Type B pancreatic cell (in vitro differentiated cells): ENCODE measurements at regions not wholly inside any gene's neighbourhood (a gene's known extent, or its start where the extent isn't known, plus 50 kb on each side); places are given as distances from the start of the nearest gene placed in this dataset.

Source experiments
- DNase-seq: peaks from one replicate; pipeline ENCODE4 v3.0.0; 2021; ENCODE audit warnings: mixed read lengths; ENCODE audit not compliant: unreplicated experiment; ENCODE audit errors: extremely low spot score
- H3K27ac Mint-ChIP-seq: 2 replicates; pipeline ENCODE4 v1.8.0; 2021; ENCODE audit warnings: mild to moderate bottlenecking, mixed read lengths
- H3K27me3 Mint-ChIP-seq: 2 replicates; pipeline ENCODE4 v1.8.0; 2021; ENCODE audit warnings: mixed read lengths
- H3K36me3 Mint-ChIP-seq: 2 replicates; pipeline ENCODE4 v1.8.0; 2021; ENCODE audit warnings: mixed read lengths
- H3K4me1 Mint-ChIP-seq: one replicate; pipeline ENCODE4 v1.8.0; 2021; ENCODE audit warnings: mixed read lengths; ENCODE audit not compliant: unreplicated experiment
- H3K4me3 Mint-ChIP-seq: 2 replicates; pipeline ENCODE4 v1.8.0; 2021; ENCODE audit warnings: mild to moderate bottlenecking, mixed read lengths
- H3K9me3 Mint-ChIP-seq: 2 replicates; pipeline ENCODE4 v1.8.0; 2021; ENCODE audit warnings: mixed read lengths
- CTCF ChIP-seq: fragments of 200-600 bp; sonication (generic); conservative IDR thresholded peaks from 2 replicates; pipeline ENCODE4 v1.5.0; 2021; ENCODE audit warnings: antibody characterized with exemption, mild to moderate bottlenecking

GRCh38 chr11:23252426-23252825 lies 392.2 kb upstream of the CCDC179 start:
- DNase-seq, result no peak
- H3K27me3 Mint-ChIP-seq, result no peaks in the 10 kb centered on the region

DNA sequence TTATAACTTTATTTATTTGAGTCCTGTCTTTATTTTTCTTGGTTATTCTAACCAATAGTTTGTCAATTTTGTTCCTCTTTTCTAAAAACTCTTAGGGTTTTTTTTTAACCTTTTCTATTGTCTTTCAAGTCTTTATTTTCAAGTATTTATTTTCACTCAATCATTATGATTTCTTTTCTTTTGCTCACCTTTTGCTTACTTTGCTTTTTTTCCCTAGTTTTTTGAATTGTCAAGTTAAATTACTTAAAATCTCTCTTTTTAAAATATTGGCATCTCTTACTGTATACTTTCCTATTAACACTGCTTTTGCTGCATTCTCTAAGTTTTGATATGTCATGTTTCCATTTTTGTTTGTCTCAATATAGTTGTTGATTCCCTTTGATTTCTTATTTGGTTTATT lies 396.8 kb upstream of the CCDC179 start:
- Mint-ChIP-seq H3K9me3 (peaks cover 4% of the 10 kb centered on the region), H3K4me1 (no peaks in the 10 kb centered on the region), H3K36me3 (no peaks in the 10 kb centered on the region), H3K27ac (no peak overlapping the region), H3K4me3 (no peak overlapping the region), H3K27me3 (no peaks in the 10 kb centered on the region)
- TF ChIP-seq CTCF, result no peak
- no peak for DNase-seq

More at GRCh38 chr11:23252426-23252825, 392.2 kb upstream of the CCDC179 start:
- Mint-ChIP-seq H3K9me3 (peaks cover 4% of the 10 kb centered on the region), H3K36me3 (no peaks in the 10 kb centered on the region), H3K4me1 (no peaks in the 10 kb centered on the region), H3K27ac (no peak overlapping the region), H3K4me3 (no peak overlapping the region)
- no peak for TF ChIP-seq CTCF

- DNase-seq, result no peak
- H3K27me3 Mint-ChIP-seq, result no peaks in the 10 kb centered on the region
- peaks cover 4% of the 10 kb centered on the region for H3K9me3 Mint-ChIP-seq
- no peak for TF ChIP-seq CTCF
- no peaks in the 10 kb centered on the region for H3K4me1 Mint-ChIP-seq
- H3K4me3 Mint-ChIP-seq, result no peak overlapping the region
- H3K36me3 Mint-ChIP-seq, result no peaks in the 10 kb centered on the region
- H3K27ac Mint-ChIP-seq, result no peak overlapping the region
These were observed 397.3 kb upstream of the CCDC179 start for GRCh38 chr11:23257556-23257955.

GRCh38 chr11:23263466-23263865 lies 403.2 kb upstream of the CCDC179 start:
- Mint-ChIP-seq H3K4me3 (no peak overlapping the region), H3K27ac (no peak overlapping the region), H3K4me1 (no peaks in the 10 kb centered on the region), H3K36me3 (no peaks in the 10 kb centered on the region), H3K27me3 (no peaks in the 10 kb centered on the region), H3K9me3 (no peaks in the 10 kb centered on the region)
- no peak for DNase-seq
- TF ChIP-seq CTCF, result no peak

DNA sequence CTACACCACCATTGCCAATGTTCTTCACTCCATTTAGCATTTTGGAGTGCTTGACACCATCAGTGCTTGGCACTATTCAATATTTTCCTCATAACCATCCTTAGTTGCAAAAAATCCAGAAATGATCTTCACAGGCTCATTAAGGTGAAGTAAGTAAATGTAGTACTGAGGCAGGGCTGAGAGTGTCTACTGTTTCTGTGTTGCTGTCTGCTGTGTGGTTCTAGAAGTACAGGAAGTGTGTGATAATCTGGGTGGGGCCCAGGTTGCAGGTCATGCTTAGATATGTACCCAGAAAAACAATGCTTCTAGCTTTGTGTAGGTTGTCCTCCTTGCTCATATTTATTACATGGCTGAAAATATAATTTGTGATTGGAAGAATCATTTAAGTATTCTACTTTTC lies 411.8 kb upstream of the CCDC179 start:
- no peaks in the 10 kb centered on the region for H3K4me1 Mint-ChIP-seq
- TF ChIP-seq CTCF, result no peak
- H3K4me3 Mint-ChIP-seq, result no peak overlapping the region
- peaks cover 5% of the 10 kb centered on the region for H3K9me3 Mint-ChIP-seq
- H3K36me3 Mint-ChIP-seq, result no peaks in the 10 kb centered on the region
- H3K27ac Mint-ChIP-seq, result no peak overlapping the region
- no peaks in the 10 kb centered on the region for H3K27me3 Mint-ChIP-seq
- DNase-seq, result no peak

GRCh38 chr11:23278121-23278520 lies 417.8 kb upstream of the CCDC179 start:
- no peak for DNase-seq
- Mint-ChIP-seq H3K4me3 (no peak overlapping the region), H3K36me3 (no peaks in the 10 kb centered on the region), H3K4me1 (no peaks in the 10 kb centered on the region), H3K27ac (no peak overlapping the region), H3K9me3 (no peaks in the 10 kb centered on the region), H3K27me3 (no peaks in the 10 kb centered on the region)
- TF ChIP-seq CTCF, result no peak
